GM03348 (cell line): ENCODE measurements at regions not wholly inside any gene's neighbourhood (a gene's known extent, or its start where the extent isn't known, plus 50 kb on each side); places are given as distances from the start of the nearest gene placed in this dataset.

Experiments used
- DNase-seq: peaks from one replicate; pipeline ENCODE4 v3.0.0; 2012; ENCODE audit warnings: low spot score

- DNase-seq: peak; percentile 70
Measured at GRCh38 chr5:93163010-93163663, 417.9 kb downstream of the NR2F1-AS1 start.

GRCh38 chr5:93161661-93162654 is 419.1 kb downstream of the NR2F1-AS1 start:
- peak; percentile 24 for DNase-seq

GRCh38 chr5:93158841-93159240 is 422.2 kb downstream of the NR2F1-AS1 start:
- peak; percentile 38 for DNase-seq

GRCh38 chr5:93156566-93156965 is 424.5 kb downstream of the NR2F1-AS1 start:
- no peak for DNase-seq

- no peak for DNase-seq
Measured at GRCh38 chr5:93154535-93154934, 426.5 kb downstream of the NR2F1-AS1 start.

GRCh38 chr5:93153461-93153860 is 427.6 kb downstream of the NR2F1-AS1 start:
- no peak for DNase-seq

GRCh38 chr5:93151896-93152295 is 429.1 kb downstream of the NR2F1-AS1 start:
- no peak for DNase-seq

- peak; percentile 22 for DNase-seq
Measured at GRCh38 chr5:93151121-93151520, 429.9 kb downstream of the NR2F1-AS1 start.

- DNase-seq: no peak
Measured at GRCh38 chr5:93150311-93151012, 430.6 kb downstream of the NR2F1-AS1 start.

GRCh38 chr5:93145767-93146166 is 435.3 kb downstream of the NR2F1-AS1 start:
- DNase-seq: no peak

GRCh38 chr5:93145019-93145418 is 436.0 kb downstream of the NR2F1-AS1 start:
- DNase-seq: no peak

GRCh38 chr5:93141969-93142368 is 439.1 kb downstream of the NR2F1-AS1 start:
- DNase-seq: no peak

- peak; percentile 15 for DNase-seq
Measured at GRCh38 chr5:93130624-93131490, 450.2 kb downstream of the NR2F1-AS1 start.

GRCh38 chr5:93126634-93127033 is 454.4 kb downstream of the NR2F1-AS1 start:
- DNase-seq: no peak

GRCh38 chr5:93123127-93123526 is 457.9 kb downstream of the NR2F1-AS1 start:
- DNase-seq: no peak

- no peak for DNase-seq
Measured at GRCh38 chr5:93122446-93122845, 458.6 kb downstream of the NR2F1-AS1 start.

- DNase-seq: no peak
Measured at GRCh38 chr5:93120771-93121170, 460.2 kb downstream of the NR2F1-AS1 start.

GRCh38 chr5:93120051-93120450 is 461.0 kb downstream of the NR2F1-AS1 start:
- DNase-seq: no peak

- no peak for DNase-seq
Measured at GRCh38 chr5:93117751-93118531, 463.1 kb downstream of the NR2F1-AS1 start.

- DNase-seq: no peak
Measured at GRCh38 chr5:93107805-93108520, 473.1 kb downstream of the NR2F1-AS1 start.
